ENCODE measurements at regions not wholly inside any gene's neighbourhood (a gene's known extent, or its start where the extent isn't known, plus 50 kb on each side); places are given as distances from the start of the nearest gene placed in this dataset.

- H3K4me3 ChIP-seq (ENCODE audit: low read depth, low read length), result no peak overlapping the region
- no peak for TF ChIP-seq CTCF (IDR thresholded peaks at IDR 0.05; ENCODE audit: borderline replicate concordance, insufficient read depth, low read depth, low read length)
Measured at GRCh38 chr3:157948605-157949383, 157.4 kb downstream of the SHOX2 start.

- no peak for TF ChIP-seq CTCF (IDR thresholded peaks at IDR 0.05; ENCODE audit: borderline replicate concordance, insufficient read depth, low read depth, low read length)
- H3K4me3 ChIP-seq (ENCODE audit: low read depth, low read length), result no peak overlapping the region
Measured at GRCh38 chr3:157939166-157939565, 167.1 kb downstream of the SHOX2 start.

- no peak overlapping the region for H3K4me3 ChIP-seq (ENCODE audit: low read depth, low read length)
- no peak for TF ChIP-seq CTCF (IDR thresholded peaks at IDR 0.05; ENCODE audit: borderline replicate concordance, insufficient read depth, low read depth, low read length)
Measured at GRCh38 chr3:157938154-157938779, 168.0 kb downstream of the SHOX2 start.

- TF ChIP-seq CTCF (IDR thresholded peaks at IDR 0.05; ENCODE audit: borderline replicate concordance, insufficient read depth, low read depth, low read length), result no peak
- no peak overlapping the region for H3K4me3 ChIP-seq (ENCODE audit: low read depth, low read length)
Measured at GRCh38 chr3:157931517-157931916, 174.7 kb downstream of the SHOX2 start.

GRCh38 chr3:157930000-157930780 is 176.0 kb downstream of the SHOX2 start:
- no peak overlapping the region for H3K4me3 ChIP-seq (ENCODE audit: low read depth, low read length)
- TF ChIP-seq CTCF (IDR thresholded peaks at IDR 0.05; ENCODE audit: borderline replicate concordance, insufficient read depth, low read depth, low read length), result no peak

- TF ChIP-seq CTCF (IDR thresholded peaks at IDR 0.05; ENCODE audit: borderline replicate concordance, insufficient read depth, low read depth, low read length), result no peak
Measured at GRCh38 chr3:157926822-157927221, 179.4 kb downstream of the SHOX2 start.

More at GRCh38 chr3:157926822-157927221, 179.4 kb downstream of the SHOX2 start:
- H3K4me3 ChIP-seq (ENCODE audit: low read depth, low read length), result no peak overlapping the region
